ENCODE measurements at regions not wholly inside any gene's neighbourhood (a gene's known extent, or its start where the extent isn't known, plus 50 kb on each side); places are given as distances from the start of the nearest gene placed in this dataset.
"Not testable (repeated sequence)": the region's sequence is repeated elsewhere in the genome, so short reads cannot be mapped to it uniquely, and the experiment has no call there.

GRCh38 chr5:82982846-82983245, 94.3 kb downstream of the TMEM167A start (continued):
- TF ChIP-seq MAFK (IDR thresholded peaks at IDR 0.05; ENCODE audit: low read depth, low read length) (no peak), RFX5 (IDR thresholded peaks at IDR 0.05; ENCODE audit: borderline replicate concordance, low read depth, low read length) (no peak), SUZ12 (IDR thresholded peaks at IDR 0.05; ENCODE audit: low read length) (no peak), KDM4A (IDR thresholded peaks at IDR 0.05; ENCODE audit: low read depth, low read length, severe bottlenecking) (no peak), KDM1A (IDR thresholded peaks at IDR 0.05; ENCODE audit: borderline replicate concordance, low read length) (no peak), ATF3 (IDR thresholded peaks at IDR 0.05; ENCODE audit: insufficient read depth, low read depth, low read length) (no peak), GABPA (IDR thresholded peaks at IDR 0.05; ENCODE audit: borderline replicate concordance, insufficient read depth, low read length) (no peak), BCL11A (IDR thresholded peaks at IDR 0.05; ENCODE audit: low read depth in 2 of 2, low read length in 2 of 2) (no peak), ASH2L (IDR thresholded peaks at IDR 0.05; ENCODE audit: low read length) (no peak), POLR2AphosphoS5 (IDR thresholded peaks at IDR 0.05; ENCODE audit: low read depth, low read length) (no peak), E2F6 (IDR thresholded peaks at IDR 0.05) (no peak), SIX5 (IDR thresholded peaks at IDR 0.05; ENCODE audit: low read depth, low read length) (no peak), HDAC2 (IDR thresholded peaks at IDR 0.05; ENCODE audit: borderline replicate concordance in 1 of 2, low read depth in 2 of 2, low read length in 2 of 2) (no peak)

- FAIRE-seq; H2AK5ac ChIP-seq (ENCODE audit: low read depth, low read length); H4K5ac ChIP-seq (ENCODE audit: insufficient read length, low read depth, low read length); H3K23ac ChIP-seq (ENCODE audit: insufficient read length); H2BK20ac ChIP-seq (ENCODE audit: low read length); H3K79me1 ChIP-seq (ENCODE audit: low read depth, low read length); H2BK15ac ChIP-seq (ENCODE audit: low read length); H3K18ac ChIP-seq (ENCODE audit: extremely low read depth, low read length); H3K4ac ChIP-seq (replicated peaks; ENCODE audit: insufficient read length, low read depth, low read length); H3K9ac ChIP-seq (replicated peaks in 1 of 4; ENCODE audit: extremely low read depth in 1 of 4, low read depth in 3 of 4, low read length in 3 of 4); H3K36me3 ChIP-seq (ENCODE audit: control insufficient read depth in 2 of 4, insufficient read depth in 4 of 4, low read length in 3 of 4); DNase-seq (ENCODE audit: low read depth in 1 of 2, low spot score in 2 of 2); H2BK12ac ChIP-seq (ENCODE audit: low read depth, low read length); H3K56ac ChIP-seq (replicated peaks; ENCODE audit: insufficient read length, low read depth, low read length); H3K27ac ChIP-seq (ENCODE audit: low read depth, low read length); POLR2A ChIA-PET (ENCODE audit: partially characterized antibody); H2BK120ac ChIP-seq (replicated peaks; ENCODE audit: low read depth, low read length); H3K14ac ChIP-seq (ENCODE audit: insufficient read length); H2AFZ ChIP-seq (ENCODE audit: low read length); H4K20me1 ChIP-seq (replicated peaks in 1 of 2; ENCODE audit: control insufficient read depth in 1 of 2, insufficient read depth in 2 of 2, low read length in 2 of 2); H4K8ac ChIP-seq (ENCODE audit: extremely low read depth, insufficient read depth, low read length); H3K27me3 ChIP-seq (replicated peaks in 1 of 4; ENCODE audit: control insufficient read depth in 3 of 4, extremely low read depth in 1 of 4, insufficient read depth in 3 of 4, low read length in 3 of 4); H3K23me2 ChIP-seq (ENCODE audit: low read depth, low read length); H3K79me2 ChIP-seq (ENCODE audit: control insufficient read depth in 1 of 2, insufficient read depth in 2 of 2, low read length in 2 of 2); H3K4me2 ChIP-seq (ENCODE audit: insufficient read depth in 1 of 2, low read depth in 2 of 2, low read length in 2 of 2); H3K4me3 ChIP-seq (ENCODE audit: extremely low read depth in 1 of 4, insufficient read depth in 2 of 4, low read depth in 3 of 4, low read length in 4 of 4); H2BK5ac ChIP-seq (ENCODE audit: low read depth, low read length); H4K91ac ChIP-seq (replicated peaks; ENCODE audit: insufficient read length, low read length); H3K4me1 ChIP-seq (replicated peaks in 1 of 4; ENCODE audit: control insufficient read depth in 3 of 4, insufficient read depth in 4 of 4, low read length in 3 of 4): not testable (repeated sequence)
- CTCF ChIA-PET (ENCODE audit: partially characterized antibody), result interaction anchor here (0.8 kb wide), 1 partner anchor 186 kb away, joined by 3 read pairs; no protein-coding TSS in a partner anchor
- H3K9me3 ChIP-seq (ENCODE audit: insufficient read depth in 2 of 2, low read depth in 1 of 2, low read length in 1 of 2), result peaks cover 24 to 27% of the 10 kb centered on the region in 2 experiments
These were observed 100.3 kb downstream of the TMEM167A start for GRCh38 chr5:82976887-82977286.

All from H1 (cell line).